Nucleus accumbens (tissue), 56 donors: ENCODE measurements at regions not wholly inside any gene's neighbourhood (a gene's known extent, or its start where the extent isn't known, plus 50 kb on each side); places are given as distances from the start of the nearest gene placed in this dataset.

Source experiments
- DNase-seq, 56 donors: peaks; one replicate each; lab custom pipeline; 2025; lab: John Stamatoyannopoulos, UW

DNA sequence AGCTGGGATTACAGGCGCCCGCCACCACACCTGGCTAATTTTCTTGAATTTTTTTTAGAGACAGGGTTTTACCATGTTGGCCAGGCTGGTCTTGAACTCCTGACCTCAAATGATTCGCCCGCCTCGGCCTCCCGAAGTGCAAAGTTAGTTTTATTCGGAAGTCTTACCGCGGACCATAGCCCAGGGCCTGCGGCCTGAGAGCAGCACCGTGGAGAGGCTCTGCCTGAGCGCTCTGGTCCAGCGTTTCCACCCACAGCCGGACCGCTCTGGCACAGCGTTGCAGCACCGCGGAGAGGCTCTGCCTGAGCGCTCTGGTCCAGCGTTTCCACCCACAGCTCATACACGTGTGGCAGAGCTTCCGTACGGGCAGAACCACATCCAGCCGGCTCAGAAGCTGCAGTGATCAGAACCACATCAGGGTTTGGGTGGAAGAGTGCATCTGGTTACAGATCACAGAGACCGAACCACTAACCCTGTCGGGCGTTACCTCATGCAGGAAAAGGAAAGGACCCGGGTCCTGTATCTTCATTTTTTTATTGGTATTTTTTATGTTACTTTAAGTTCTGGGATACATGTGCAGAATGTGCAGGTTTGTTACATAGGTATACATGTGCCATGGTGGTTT is 102.4 kb upstream of the SOX1 start:
- no peak for DNase-seq

DNA sequence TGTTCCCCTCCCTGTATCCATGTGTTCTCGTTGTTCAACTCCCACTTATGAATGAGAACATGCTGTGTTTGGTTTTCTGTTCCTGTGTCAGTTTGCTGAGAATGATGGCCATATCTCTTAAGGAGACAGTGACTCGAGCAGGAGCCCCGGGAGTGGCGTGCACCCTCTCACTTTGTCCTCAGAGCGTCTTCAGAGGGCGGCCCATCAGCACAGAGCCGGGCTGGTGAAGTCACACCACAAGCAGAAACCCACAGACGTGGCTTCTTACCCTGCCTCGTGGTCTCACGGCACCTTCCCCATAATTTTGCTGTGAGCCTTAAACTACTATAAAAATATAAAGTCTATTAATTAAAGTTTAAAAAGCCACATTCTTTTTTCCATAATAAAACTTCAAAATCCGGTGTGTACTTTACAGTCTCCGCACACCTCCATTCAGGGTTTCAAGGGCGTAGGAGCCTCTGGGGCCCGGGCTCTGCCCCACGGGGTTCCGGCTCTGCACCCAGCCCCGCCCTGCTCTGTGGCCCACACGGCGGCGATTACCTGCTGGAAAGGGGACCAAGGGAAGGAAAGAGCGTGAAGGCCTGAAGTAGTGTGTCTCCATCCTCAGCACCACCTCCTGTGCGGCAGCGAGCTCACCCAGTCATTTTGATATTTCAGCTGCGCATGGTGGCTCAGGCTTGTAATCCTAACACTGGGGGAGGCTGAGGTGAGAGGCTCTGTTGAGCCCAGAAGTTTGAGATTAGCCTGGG is 101.3 kb upstream of the SOX1 start:
- DNase-seq: no peak

DNA sequence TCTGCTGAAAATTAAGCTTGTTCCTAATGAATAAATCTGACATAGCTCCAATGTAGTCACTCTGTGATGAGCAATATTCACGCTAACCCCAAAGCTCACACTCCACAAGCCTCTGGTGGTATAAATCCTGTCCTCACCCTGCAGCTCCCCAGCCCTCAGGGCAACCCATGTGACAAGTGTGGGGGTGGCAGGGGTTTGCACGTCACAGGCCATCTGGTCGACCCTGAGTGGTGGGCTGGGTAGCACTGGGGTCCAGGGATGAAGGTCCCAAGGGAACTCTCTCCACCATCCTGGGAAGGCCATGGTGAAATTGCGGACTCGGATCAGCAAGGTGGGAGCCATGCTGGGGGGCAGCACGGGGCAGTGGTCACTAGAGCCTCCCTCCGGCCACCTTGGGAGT is 100.0 kb upstream of the SOX1 start:
- DNase-seq: no peak

DNA sequence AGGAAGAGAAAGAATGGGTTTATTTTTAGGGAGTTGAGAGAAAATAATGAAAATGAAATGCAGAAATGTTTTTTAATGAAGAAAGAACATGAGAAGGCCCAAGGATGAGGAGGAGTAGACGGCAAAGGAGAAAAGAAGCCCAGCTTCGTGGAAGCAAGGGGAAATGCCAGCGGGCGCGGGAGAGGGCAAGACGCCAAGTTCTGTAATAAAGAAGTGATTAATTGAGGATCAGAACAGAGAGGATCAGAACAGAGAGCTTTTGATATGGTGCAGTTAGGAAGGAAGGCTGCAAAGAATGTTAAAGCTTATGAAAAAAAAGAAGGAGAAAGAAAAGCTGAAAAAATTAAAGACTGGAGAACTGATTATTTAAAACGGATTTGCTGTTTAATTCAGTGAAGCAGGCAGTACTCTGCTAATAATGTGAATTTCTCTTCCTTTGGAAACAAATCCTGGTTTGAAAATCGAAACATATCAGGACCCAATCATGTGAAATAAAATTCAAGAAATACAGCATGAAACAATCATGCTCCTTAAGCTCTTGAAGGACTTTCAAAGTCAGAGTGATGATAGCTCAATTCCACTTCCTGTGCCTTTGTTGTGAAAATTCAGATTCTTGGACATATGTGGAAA is 99.3 kb upstream of the SOX1 start:
- peak in 45 of 56 donors; percentile 8 to 81 (median 51) for DNase-seq

DNA sequence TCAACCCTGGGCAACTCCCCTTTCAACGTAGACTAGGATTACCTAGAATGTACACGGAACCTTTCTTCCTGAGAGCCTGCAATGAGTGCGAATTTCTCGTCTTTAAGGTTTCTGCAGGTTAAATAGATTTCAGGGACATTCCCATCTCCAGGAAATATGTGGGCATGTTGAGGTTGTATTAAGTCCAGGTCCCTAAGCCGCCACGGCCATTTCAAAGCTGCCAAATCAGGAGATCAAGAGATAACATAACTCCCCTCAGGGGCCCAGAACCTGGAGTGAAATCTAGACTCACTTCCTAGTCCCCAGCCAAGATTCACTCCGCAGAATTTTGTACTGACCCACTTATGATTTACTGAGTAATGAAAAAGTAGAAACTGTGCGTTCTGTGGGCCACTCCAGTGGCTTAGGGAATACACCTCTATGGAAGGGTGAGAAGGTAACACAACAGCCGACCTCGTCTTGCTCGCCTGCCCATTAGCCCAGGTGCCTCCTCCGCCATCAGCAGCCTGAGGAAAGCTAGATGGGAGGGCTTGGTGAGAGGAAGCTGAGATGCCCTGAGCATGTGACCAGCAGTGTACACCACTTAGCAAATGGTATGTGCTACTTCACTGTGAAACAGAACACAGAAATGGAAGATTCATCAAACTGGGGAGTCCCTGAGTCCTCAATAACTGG is 98.5 kb upstream of the SOX1 start:
- no peak for DNase-seq

DNA sequence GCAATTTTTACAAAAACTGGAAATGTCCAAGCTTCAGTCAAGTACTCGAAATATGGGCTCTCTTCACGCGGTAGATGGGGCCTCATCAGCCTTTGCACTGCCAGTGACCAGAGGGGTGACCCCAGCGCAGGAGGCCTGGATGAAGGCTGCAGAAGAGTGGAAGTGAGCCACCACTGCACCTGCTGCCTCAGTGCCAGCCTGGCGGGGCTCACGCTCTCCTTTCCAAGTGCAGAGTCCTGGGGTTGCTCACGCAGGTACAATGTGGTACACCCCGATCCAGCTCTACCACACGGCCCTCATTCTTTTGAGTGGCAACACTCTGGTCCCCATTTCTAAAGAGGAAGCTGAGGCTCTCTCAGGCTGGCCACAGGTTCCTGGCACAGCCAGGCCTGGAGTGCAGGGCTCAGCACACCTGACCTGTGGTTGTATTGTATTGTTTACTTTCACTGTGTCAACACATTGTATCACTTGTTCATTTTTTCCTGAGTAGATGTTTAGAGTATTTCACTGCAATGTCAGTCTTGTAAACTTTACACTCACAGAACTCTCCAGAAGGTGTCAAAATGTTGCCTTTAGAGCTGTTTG is 97.3 kb upstream of the SOX1 start:
- no peak for DNase-seq

DNA sequence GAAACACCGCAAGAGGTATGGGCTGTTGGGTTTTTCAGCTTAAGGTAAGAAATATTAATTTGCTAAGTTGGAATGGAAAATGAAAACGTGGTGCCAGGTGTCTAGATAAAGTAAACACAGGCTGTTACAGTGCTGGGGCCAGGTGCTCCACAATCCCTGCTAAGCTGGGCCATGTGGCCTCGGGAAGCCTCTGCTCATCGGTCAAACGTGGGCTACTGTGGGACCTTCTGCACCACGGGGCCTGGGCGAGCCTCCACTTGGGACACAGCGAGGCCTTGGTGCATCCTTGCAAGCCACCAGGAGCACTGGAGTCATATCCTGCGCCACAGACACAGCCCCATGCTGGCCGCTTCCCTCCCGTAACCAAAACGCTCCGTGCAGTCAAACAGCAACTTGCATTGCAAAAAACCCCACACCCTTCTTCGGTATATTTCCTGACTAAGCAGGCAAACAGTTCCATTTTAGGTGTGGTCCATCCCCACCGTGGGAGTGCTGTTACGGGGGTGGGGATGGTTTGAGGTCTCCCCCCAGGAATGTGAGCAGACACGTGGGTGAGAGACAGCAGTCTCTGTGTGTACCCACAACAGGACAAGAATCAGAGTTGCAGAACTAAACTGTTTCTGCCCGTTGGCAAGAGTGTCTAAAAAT is 96.3 kb upstream of the SOX1 start:
- DNase-seq: no peak

DNA sequence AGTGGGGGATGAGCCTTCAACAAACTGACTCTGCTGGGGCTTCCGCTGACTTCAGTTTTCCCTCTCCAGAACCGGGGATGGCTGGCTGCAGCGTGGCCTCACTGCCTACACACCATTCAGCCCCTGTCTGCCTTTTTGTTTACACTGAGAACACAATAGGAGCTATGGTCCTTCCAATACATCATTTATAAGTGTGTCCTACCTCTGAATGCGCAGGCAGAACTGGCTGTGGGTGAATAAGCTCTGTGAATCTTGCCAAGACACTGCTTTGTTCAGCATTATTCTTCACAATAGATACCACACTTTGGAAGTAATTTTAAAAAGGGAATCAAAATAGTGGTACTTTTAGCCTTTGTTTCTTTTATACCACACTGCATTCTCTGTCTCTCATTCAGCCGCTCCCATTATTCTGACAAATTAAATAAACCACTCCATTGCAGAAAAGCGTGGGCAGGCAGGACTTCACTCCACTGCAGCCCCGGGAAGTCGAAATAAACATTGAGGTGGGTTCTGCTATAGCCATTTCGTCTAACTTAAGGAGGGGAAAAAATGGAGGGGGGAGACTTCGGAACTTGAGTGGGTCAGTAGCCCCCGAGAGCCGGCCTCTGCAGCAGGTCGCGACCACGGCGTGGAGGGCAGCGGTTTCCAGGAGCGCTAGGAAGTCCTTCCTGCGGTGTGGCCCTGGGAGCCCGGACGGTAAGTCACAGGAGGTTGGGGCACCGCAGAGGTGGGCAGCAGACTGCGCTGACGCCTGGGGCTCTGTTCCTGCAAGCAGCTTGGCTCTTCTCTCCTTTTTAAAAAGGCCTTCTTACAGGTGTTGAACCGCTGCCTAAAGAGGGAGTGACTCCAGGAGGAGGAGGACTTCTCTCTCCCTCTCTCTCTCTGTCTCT is 94.8 kb upstream of the SOX1 start:
- no peak for DNase-seq

DNA sequence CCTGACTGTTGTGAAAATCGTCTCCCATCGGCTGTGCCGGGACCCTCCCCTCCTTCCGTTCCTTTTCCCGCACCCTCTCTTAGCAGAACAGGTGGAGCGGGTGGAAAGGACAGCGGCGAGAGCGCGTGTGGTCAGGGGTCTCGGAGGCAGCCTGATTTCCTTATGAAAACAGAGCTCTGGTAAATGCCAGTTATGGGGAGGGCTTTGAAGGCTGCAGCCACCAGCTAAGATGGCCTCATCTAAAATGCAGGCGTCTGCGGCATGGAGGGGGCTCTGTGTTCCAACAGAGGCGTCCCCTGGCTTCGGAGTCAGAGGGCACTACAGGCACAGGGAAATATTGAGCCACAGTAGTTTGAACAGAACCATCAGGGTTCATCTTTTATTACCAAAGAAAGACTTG is 93.8 kb upstream of the SOX1 start:
- no peak for DNase-seq

DNA sequence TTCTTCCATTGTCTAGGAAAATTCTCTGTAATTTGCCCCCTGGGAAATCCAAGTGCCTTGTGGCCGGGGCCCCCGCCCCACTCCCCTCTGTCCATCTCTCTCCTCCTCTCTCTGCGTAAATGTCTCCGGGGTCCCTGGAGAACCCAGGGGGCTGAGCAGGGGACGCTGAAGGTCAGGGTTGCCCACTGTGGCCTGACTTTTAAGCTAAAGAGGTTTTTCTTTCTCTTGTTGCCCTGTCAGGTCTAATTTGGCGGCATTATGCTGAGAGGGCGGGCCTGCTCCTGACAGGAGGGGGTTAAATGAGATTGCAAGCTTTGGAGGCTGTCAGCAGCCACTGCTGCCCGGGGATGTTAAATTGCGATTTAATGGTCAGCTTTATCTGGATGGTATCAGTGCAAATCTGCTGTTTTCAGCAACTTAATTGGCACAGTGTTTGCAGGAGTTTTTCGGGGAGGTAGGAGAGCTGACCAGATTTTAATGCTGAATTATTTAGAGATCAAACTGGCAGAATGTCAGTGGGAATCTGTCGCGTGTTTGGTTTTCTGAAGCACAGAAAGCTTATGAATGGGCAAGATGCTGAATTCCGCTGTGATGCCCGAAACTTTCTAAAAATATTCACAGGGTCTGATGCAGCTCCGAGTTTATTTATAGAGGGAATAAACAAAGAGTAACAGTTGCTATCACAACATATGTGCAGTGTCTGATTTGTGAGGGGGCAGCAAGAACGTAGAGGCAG is 93.2 kb upstream of the SOX1 start:
- no peak for DNase-seq

DNA sequence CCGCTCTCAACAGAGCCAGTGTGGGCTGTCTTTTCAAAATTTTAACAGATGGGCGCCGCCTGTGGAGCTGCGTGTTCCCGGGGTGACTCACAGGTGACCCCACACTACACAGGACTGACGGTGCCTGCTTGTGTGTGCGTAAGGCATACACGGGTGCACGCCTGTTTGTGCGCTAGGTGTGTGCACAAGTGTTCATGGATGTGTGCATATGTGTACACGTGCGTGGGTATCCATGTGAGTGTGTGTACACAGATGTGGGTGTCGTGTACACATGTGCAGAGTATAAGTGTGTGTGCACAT is 92.7 kb upstream of the SOX1 start:
- peak in 8 of 56 donors; percentile 16 to 60 (median 35) for DNase-seq

DNA sequence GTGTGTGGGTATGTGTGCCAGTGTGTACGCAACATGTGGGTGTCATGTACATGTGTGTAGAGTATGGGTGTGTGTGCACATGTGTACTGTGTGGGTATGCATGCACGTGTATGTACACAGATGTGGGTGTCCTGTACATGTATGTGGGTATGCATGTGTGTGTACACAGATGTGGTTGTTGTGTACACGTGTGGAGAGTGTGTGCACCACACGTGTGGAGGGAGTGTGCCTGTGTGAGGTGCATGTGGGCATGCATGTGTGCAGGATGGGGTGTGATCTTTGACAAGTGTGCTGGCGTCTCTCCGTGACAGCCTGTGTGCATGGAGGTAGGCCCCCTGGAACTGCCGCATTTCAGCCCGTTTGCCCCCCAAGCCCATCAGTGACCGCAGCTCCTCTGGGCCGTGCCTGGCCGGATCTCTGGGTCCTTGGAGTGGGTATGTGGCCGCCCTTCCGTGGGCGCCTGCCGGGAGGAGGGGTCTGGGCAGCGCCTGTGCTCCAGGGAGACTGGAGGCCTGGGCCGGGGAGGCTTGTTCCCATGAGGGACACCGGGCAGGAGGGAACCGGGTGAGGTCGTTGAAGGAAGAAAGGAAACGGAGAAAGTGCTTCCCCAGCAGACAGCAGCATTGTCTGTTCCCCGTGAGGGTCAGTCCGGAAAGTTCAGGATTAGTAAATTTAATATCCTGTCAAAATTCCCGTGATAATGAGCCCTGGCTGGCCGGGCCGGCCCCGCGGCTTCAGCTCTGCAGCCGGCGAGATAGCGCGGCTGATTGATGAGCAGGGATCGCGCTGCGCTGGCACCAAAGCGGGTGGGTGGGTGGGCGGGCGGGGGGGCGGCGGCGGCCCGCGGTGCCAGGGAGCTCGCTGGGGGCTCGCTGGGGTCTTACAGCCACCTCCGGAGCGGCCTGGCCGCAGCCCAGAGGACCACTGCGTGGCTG is 91.1 kb upstream of the SOX1 start:
- DNase-seq: no peak

DNA sequence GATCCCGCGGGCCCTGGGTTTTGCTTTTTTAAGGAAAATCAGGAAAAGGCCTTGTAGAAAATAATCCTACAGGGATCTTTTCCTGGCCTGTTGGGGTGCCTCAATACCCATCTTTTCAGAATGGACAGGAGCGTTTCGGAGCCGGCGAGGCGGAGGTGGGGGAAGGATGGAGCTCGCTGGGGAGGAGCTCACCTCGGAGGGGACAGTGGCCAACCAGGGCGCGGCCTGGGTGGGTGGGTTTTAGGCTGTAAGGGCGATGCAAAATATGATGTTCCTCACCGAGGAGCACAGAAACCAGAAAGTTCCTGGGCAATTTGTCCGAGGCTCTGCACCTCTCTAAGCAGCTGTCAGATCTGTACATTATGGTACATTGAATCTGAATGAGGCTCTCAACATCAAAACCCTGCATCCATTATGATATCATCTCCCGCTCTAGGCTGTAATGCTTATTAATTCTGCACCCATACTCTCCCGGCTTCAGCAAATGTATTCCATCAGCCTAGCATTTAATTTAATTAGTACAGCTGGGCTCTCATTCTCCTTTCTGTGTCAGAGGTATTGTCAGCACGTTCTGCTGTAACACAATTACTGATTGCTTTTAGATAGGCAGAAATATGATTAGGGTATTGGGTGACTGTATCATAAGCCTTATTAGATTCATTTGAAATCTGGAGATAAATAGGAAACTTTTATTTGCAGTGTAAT is 90.3 kb upstream of the SOX1 start:
- DNase-seq: no peak

DNA sequence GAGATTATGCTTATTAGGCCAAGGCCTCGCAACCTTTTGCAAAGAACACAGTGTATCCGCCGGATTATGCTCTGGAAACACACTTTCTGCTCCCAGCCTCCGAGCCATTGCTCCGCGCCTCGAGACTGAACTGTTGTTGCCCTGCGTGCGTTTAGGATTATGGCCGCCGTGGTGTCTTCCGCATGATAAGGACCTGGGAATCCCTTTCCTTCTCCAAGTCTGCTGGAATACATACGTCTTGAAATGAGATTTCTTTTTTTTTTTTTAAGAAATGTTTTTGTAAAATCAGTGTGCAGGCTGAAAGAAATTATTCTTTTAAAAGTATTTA is 89.8 kb upstream of the SOX1 start:
- DNase-seq: no peak

DNA sequence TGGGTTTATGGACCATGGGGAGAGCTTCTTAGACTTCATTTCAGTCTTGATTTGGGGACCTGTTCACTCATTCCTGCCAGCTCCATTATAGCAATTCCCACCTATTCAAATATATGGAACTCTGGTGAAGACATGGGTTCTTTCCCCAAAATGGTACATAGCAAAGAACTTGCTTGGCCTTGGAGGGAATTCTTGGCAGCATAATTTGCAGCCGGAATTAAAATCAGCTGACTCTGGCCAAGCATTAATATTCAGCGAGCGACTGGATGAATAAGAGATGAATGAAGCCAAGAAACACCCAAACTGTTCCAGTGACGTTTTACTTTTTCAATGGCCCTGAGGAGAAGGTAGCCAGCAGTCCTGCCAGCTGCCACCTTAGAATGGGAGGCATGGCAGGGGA is 88.4 kb upstream of the SOX1 start:
- peak in 8 of 56 donors; percentile 15 to 51 (median 22) for DNase-seq

DNA sequence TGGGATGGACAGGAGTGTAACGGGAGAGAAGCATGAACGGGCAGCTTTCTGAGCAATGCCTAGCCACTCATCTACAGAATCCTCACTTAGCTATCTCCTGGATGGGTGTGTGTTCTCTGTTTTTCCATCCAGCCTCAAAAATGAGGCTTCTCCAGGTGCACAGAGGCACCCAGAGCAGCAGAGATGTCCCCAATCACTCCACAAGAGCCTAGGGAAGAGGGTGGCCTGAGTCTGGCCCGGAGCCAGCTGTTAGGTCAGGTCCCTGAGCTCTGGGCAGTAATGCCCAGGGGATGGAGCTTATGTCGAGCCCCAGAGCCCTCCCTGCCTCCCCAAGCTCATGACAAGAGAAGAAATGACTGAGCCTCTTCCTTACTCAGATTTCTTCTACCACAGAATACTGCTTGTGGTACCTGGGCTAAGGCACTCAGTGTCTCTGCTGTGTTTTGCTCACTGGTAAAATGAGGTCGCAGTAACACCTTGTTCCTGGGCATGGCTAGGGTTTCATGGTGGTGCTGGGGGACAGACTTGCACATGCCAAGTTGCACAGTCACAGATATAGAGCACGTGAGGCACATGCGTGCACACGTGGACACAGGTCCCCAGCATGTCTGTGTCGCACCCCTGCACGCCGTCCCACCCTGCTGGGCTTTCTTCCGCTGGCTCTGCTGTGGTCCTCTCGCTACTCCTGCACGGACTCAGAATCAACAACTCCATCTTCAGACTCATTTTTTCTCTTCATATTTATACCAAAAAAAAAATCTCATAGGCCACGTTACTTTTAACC is 86.6 kb upstream of the SOX1 start:
- DNase-seq: no peak

DNA sequence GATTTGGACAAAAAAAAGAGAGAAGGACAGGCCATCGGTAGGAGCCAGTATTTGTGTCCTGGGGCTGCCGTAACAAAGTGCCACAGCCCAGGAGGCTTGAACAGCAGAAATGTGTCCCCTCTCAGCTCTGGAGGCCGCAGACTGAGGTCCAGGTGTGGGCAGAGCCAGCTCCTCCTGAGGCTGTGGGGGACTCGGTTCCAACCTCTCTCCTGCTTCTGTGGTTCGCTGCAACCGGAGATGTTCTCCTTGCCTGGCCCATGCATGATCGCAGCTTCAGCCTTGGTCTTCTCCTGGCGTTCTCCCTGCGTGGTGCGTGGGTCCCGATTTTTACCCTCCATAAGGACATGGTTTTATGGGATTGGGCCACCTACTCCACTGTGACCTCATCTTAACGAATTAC is 85.9 kb upstream of the SOX1 start:
- DNase-seq: no peak
